Stimulated activated CD4-positive, alpha-beta T cell treated with anti-CD3 and anti-CD28 coated beads, TNF-alpha, amount 100 ng/mL, for 48 hours (primary cell): ENCODE measurements at regions not wholly inside any gene's neighbourhood (a gene's known extent, or its start where the extent isn't known, plus 50 kb on each side); places are given as distances from the start of the nearest gene placed in this dataset.

ENCODE experiments used
- DNase-seq, 3 donors: peaks; one replicate each; pipeline ENCODE4 v3.0.0-alpha.2; 2020; ENCODE audit warnings: low read depth in 3 of 3

GRCh38 chr2:220220009-220220408 is 592.6 kb downstream of the SLC4A3 start:
- DNase-seq = no peak

- DNase-seq = no peak
Observed at GRCh38 chr2:220221992-220222391, 594.6 kb downstream of the SLC4A3 start.

GRCh38 chr2:220224691-220225543 is 597.5 kb downstream of the SLC4A3 start:
- no peak for DNase-seq

GRCh38 chr2:220226076-220226475 is 598.6 kb downstream of the SLC4A3 start:
- no peak for DNase-seq

GRCh38 chr2:220226546-220226945 is 599.1 kb downstream of the SLC4A3 start:
- no peak for DNase-seq

GRCh38 chr2:220227266-220227920 is 600.0 kb downstream of the SLC4A3 start:
- DNase-seq = no peak

- no peak for DNase-seq
Observed at GRCh38 chr2:220228310-220229006, 601.0 kb downstream of the SLC4A3 start.

GRCh38 chr2:220240641-220241040 is 613.2 kb downstream of the SLC4A3 start:
- DNase-seq = no peak

GRCh38 chr2:220241423-220241822 is 614.0 kb downstream of the SLC4A3 start:
- DNase-seq = no peak

GRCh38 chr2:220243571-220243970 is 616.1 kb downstream of the SLC4A3 start:
- DNase-seq = no peak

- no peak for DNase-seq
Observed at GRCh38 chr2:220246386-220246785, 619.0 kb downstream of the SLC4A3 start.

GRCh38 chr2:220247588-220248350 is 620.3 kb downstream of the SLC4A3 start:
- no peak for DNase-seq

GRCh38 chr2:220259662-220260061 is 632.2 kb downstream of the SLC4A3 start:
- DNase-seq = no peak

GRCh38 chr2:220263300-220263699 is 635.9 kb downstream of the SLC4A3 start:
- DNase-seq = no peak

- no peak for DNase-seq
Observed at GRCh38 chr2:220269367-220269766, 641.9 kb downstream of the SLC4A3 start.

GRCh38 chr2:220270481-220271070 is 643.1 kb downstream of the SLC4A3 start:
- no peak for DNase-seq

- no peak for DNase-seq
Observed at GRCh38 chr2:220272656-220273055, 645.2 kb downstream of the SLC4A3 start.

- DNase-seq = no peak
Observed at GRCh38 chr2:220273082-220273481, 645.7 kb downstream of the SLC4A3 start.

GRCh38 chr2:220275454-220275853 is 648.0 kb downstream of the SLC4A3 start:
- DNase-seq = no peak

GRCh38 chr2:220276741-220277444 is 649.5 kb downstream of the SLC4A3 start:
- DNase-seq = no peak

GRCh38 chr2:220277445-220277975 is 650.1 kb downstream of the SLC4A3 start:
- no peak for DNase-seq
